ENCODE measurements at regions not wholly inside any gene's neighbourhood (a gene's known extent, or its start where the extent isn't known, plus 50 kb on each side); places are given as distances from the start of the nearest gene placed in this dataset.
A peak's percentile ranks its signal among the peaks of the same experiment; 100 is the strongest.

DNA sequence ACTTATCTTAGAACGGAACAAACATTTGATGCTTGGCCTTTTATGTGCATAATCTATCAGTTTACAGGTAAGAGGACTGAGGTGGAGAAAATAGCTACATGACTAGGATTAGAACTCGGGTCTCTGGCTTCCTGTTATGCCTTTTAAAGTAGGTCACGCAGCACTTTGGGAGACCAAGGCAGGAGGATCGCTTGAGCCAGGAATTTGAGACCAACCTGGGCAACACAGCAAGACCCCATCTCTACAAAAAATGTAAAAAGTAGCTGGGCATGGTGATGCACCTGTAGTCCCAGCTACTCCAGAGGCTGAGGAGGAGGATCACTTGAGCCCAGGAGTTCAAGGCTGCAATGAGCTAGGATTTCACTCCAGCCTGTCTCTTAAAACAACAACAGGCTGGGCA lies 81.9 kb upstream of the AKT3 start:
- no peak for DNase-seq
- TF ChIP-seq, protein P1, sequence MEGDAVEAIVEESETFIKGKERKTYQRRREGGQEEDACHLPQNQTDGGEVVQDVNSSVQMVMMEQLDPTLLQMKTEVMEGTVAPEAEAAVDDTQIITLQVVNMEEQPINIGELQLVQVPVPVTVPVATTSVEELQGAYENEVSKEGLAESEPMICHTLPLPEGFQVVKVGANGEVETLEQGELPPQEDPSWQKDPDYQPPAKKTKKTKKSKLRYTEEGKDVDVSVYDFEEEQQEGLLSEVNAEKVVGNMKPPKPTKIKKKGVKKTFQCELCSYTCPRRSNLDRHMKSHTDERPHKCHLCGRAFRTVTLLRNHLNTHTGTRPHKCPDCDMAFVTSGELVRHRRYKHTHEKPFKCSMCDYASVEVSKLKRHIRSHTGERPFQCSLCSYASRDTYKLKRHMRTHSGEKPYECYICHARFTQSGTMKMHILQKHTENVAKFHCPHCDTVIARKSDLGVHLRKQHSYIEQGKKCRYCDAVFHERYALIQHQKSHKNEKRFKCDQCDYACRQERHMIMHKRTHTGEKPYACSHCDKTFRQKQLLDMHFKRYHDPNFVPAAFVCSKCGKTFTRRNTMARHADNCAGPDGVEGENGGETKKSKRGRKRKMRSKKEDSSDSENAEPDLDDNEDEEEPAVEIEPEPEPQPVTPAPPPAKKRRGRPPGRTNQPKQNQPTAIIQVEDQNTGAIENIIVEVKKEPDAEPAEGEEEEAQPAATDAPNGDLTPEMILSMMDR (IDR thresholded peaks at IDR 0.05; ENCODE audit: borderline replicate concordance, extremely low read depth, insufficient read depth) = no peak
- Histone ChIP-seq H3K27me3 (ENCODE audit: control insufficient read depth, insufficient read depth, low read length) (no peaks in the 10 kb centered on the region), H3K36me3 (ENCODE audit: control insufficient read depth in 2 of 3, insufficient read depth in 3 of 3, low read length in 3 of 3) (no peaks in the 10 kb centered on the region), H3K9me3 (ENCODE audit: control insufficient read depth in 2 of 3, insufficient read depth in 1 of 3, low read length in 3 of 3) (no peaks in the 10 kb centered on the region), H3K27ac (ENCODE audit: low read depth in 2 of 2, low read length in 2 of 2) (no peak overlapping the region), H3K4me1 (ENCODE audit: control insufficient read depth in 2 of 3, insufficient read depth in 2 of 3, low read depth in 1 of 3, low read length in 3 of 3) (peaks cover 0 to 3% (median 0%) of the 10 kb centered on the region in 3 donors), H3K9ac (ENCODE audit: low read length in 3 of 3) (no peak overlapping the region), H3K4me3 (ENCODE audit: low read length in 3 of 3) (no peak overlapping the region)
- no peak for FAIRE-seq
- intact Hi-C loops (cut with DNase I) = no loop called here

DNA sequence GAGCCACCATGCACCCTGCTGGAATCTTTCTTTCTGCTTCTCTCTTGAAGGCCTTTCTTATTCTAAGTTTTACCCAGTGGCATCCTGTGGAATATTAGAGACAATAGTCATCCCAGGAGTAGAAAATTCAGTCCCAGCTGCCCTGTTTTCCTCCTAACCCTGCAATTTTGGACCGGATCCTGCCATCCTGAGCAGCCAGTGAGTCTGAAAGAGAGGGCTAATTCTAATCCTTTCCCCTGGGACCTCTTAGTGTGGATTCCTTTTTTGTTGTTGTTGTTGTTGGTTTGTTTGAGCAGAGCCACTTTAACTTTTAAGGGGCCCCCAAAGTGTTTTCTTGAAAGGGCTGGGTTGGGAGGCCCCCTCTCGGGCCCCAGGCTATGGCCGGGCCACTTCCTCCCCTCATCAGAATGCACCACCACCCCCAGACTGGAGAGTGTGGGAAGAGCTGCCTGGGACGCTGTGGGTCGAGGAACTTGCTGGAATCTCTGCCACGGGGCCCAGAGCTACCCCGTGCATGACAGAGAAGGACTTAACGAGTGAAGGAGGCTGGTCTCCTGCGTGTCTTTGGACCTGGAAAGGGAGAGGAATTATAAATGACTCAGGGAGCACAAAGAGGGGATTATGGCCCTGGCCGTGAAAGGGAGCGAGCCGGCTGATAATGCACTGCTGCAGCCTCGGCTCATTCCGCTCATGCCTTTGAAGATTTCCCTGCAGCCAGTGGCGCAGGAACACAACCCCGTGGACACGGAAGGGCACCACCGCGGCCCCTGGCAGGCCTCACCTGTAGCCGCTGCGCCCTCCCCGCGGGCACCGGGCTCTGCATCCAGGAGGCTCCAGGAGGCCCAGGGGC lies 81.0 kb upstream of the AKT3 start:
- TF ChIP-seq, protein P1 (IDR thresholded peaks at IDR 0.05; ENCODE audit: borderline replicate concordance, extremely low read depth, insufficient read depth) = no peak
- DNase-seq (peak in 3 of 5 donors; percentile 20 to 33 (median 32)), FAIRE-seq (no peak)
- Histone ChIP-seq H3K9me3 (ENCODE audit: control insufficient read depth in 2 of 3, insufficient read depth in 1 of 3, low read length in 3 of 3) (no peaks in the 10 kb centered on the region), H3K9ac (ENCODE audit: low read length in 3 of 3) (no peak overlapping the region), H3K4me1 (ENCODE audit: control insufficient read depth in 2 of 3, insufficient read depth in 2 of 3, low read depth in 1 of 3, low read length in 3 of 3) (peaks cover 0 to 3% (median 0%) of the 10 kb centered on the region in 3 donors), H3K27ac (ENCODE audit: low read depth in 2 of 2, low read length in 2 of 2) (no peak overlapping the region), H3K36me3 (ENCODE audit: control insufficient read depth in 2 of 3, insufficient read depth in 3 of 3, low read length in 3 of 3) (no peaks in the 10 kb centered on the region), H3K4me3 (ENCODE audit: low read length in 3 of 3) (no peak overlapping the region), H3K27me3 (ENCODE audit: control insufficient read depth, insufficient read depth, low read length) (no peaks in the 10 kb centered on the region)
- intact Hi-C loops (cut with DNase I) = no loop called here

DNA sequence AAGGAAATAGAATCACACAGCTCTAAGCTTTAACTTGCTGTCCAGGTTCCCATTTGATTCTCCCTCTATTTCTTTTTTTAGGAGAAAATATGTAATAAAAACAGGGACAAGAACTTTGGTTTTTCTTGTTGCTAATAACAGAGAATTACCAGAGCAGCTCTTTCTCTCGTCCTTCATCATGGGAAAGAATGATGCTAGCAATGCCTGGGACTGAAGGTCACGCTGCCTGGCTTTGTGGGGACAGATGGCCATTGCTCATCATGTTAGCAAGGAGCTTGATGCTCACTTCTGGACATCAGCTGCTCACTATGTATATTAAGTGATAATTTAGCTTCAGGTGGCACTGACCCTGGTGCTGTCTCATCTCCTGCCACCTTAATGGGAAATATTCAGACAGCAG lies 77.3 kb upstream of the AKT3 start:
- Histone ChIP-seq H3K9ac (ENCODE audit: low read length in 3 of 3) (no peak overlapping the region), H3K4me1 (ENCODE audit: control insufficient read depth in 2 of 3, insufficient read depth in 2 of 3, low read depth in 1 of 3, low read length in 3 of 3) (no peaks in the 10 kb centered on the region), H3K27ac (ENCODE audit: low read depth in 2 of 2, low read length in 2 of 2) (no peak overlapping the region), H3K36me3 (ENCODE audit: control insufficient read depth in 2 of 3, insufficient read depth in 3 of 3, low read length in 3 of 3) (no peaks in the 10 kb centered on the region), H3K4me3 (ENCODE audit: low read length in 3 of 3) (no peak overlapping the region), H3K27me3 (ENCODE audit: control insufficient read depth, insufficient read depth, low read length) (no peaks in the 10 kb centered on the region), H3K9me3 (ENCODE audit: control insufficient read depth in 2 of 3, insufficient read depth in 1 of 3, low read length in 3 of 3) (no peaks in the 10 kb centered on the region)
- DNase-seq = no peak
- TF ChIP-seq, protein P1 (IDR thresholded peaks at IDR 0.05; ENCODE audit: borderline replicate concordance, extremely low read depth, insufficient read depth) = no peak
- intact Hi-C loops (cut with DNase I) = no loop called here
- FAIRE-seq = no peak
